GM21825 (cell line): ENCODE measurements at regions not wholly inside any gene's neighbourhood (a gene's known extent, or its start where the extent isn't known, plus 50 kb on each side); places are given as distances from the start of the nearest gene placed in this dataset.

ENCODE experiments used
- ATAC-seq: cut with Tn5 transposase; IDR thresholded peaks from one replicate; pipeline ENCODE4 v1.9.1; 2021; ENCODE audit warnings: mild to moderate bottlenecking, moderate library complexity; ENCODE audit not compliant: unreplicated experiment

DNA sequence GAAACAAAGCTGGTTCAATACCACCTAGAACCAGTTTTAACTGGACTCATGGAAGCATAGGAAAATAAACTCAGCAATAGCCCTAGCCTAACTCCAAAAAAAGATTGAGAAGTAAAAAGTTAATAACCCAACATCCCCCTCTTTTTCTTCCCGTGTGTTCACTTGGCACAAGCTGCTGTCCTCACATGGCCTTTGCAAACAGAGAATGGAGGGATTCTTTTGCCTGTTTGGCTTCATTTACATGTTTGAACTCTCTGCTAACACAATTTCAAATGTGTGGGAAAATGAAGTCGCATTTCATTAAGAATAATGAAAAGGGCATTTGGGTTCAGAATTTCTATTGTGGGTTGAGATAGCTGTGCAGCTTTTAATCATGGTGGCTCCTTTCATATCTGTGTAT lies 589.2 kb upstream of the LRRTM1 start:
- no peak for ATAC-seq

DNA sequence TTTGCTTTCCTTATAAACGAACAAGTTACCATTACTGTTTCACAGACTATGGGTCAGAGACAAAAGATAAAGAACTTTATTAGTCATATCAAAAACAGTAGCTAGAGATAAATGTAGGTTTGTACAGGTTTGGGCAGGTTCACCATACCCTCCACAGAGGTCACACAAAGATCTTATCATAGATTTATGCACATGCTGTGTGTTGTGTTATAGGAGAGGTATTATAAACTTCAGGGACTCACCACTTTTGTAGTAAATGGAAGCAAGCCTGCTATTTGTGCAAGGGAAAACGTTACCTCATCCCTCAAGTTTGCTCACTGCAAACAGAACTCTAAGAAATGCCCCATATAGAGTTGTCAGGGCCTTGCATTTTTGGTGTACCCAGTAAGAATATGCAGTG lies 584.5 kb upstream of the LRRTM1 start:
- no peak for ATAC-seq

DNA sequence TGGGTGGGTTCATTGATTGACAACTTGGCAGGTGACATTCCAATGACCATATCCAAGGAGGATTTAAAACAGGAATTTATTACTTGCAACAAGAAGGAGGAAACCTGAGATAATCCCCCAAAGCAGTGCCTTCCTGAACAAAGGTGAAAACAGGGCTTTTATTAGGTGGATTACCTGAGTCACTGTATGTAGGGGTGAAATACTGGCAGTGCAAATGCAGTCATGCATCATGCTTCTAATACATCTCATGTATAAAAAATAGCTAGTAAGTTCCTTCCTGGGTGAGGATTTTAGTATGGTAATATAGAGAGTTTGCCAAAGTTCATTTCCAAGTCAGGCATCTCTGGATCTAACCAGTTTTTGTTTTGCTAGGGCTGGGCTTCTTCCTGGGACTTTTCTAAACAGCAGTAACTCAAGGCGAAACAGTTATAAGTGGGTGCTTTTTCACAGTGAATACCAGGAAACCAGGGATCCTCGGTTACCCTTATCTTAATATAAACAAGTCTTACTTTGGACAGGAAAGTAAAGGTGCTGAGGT lies 583.4 kb upstream of the LRRTM1 start:
- ATAC-seq = no peak

DNA sequence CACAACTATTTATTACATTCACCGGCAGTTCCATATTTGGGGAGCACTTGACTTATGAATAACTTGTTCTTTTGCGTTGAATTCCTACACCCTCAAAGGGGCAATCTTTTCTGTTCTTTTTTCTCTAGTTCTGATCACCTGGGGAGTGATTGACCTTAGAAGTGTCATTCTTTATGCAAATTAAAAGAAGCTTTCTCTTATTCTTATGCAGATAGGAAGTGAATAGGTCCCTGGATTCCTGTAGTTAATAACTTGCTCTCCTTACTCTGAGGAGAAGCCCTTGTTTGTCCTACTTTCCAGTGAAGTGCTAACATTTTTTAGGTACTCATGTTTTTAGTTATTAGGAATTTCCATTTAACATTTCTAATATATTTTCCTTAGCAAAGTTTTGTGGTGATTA lies 569.8 kb upstream of the LRRTM1 start:
- ATAC-seq = no peak

DNA sequence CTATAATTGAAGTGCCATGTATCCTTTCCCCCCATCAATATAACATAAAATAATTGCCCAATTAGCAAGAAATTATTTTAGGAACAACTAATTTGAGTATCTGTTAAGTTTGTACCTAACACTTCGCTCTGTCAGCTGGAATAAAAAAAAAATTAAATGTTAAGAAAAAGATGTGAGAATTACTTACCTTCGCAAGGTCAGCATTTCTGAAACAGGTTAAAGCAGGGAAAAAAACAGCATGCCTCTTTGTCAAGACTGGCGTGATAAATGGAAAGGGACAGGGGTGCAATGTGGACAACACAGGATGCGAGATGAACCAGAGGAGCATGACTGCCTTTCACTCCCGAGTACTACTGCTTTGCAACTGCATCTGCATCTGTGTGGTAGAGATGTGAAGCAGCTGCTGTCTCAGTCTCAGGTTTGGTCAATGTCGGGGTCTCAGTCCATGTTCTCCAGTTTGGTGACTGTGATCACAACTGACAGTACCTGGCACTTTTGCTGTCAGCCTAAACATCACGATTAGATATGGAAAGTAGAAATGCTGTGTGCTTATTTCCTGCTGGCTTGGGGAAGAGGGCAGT lies 565.4 kb upstream of the LRRTM1 start:
- no peak for ATAC-seq

DNA sequence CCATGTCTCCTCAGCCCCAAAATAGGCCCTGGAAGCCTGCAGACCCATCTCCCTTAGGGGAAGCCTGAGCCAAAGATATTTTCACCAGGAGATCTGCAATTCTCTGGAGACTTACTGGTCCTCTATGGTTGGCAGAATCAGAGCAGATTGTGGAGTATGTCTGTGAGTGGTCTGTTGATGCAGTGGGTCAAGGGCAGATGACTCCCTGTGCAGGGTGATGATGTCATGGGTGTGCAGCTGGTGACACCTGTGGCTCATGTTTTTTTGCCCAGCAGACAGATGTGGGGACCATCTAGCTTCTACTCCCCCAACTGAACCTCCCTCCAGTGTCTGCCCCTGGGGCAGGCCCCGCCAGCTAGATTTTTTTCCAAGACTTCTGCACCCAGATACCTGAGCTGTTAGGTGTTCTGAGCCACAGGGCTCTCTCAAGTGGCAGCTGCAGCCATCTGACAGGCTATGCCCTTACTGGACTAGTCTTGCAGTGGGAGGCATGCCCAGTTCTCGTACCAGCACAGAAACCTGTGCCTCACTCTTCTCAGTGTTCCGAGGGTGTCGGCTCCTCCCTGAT lies 558.7 kb upstream of the LRRTM1 start:
- ATAC-seq = no peak

DNA sequence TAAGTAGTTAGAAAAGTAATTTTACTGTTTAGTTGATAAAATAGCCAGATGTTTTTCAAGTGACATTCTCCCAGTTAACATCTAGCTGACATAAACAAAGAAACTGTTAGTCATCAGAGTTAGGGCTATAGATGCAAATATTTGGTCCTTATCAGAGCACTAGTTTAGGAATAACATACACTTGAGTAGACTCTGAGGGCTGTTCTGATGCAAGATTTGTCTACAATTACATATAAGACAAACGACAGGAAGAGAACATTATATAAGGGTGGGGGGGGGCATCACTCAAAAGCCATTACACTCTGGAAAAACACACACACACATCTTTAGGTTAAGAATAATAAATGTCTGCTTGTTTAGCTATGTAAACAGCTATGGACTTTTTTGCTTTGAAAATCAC lies 554.4 kb upstream of the LRRTM1 start:
- ATAC-seq = no peak

DNA sequence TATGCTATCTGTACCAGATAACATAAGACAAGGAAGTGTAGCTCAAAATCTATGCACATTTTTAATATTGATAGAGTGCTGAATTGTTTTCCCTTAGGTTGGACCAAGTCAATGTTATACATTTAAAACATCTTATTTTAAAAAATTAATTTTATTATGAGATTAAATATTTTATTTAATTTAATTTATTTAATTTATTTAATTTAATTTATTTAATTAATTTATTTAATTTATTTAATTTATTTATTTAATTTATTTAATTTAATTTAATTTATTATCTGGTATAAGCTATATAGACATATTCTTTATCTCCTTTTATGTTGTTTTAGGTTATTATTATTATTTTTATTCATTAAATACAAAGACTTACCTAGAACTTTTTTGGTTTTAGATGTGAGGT lies 551.7 kb upstream of the LRRTM1 start:
- no peak for ATAC-seq

DNA sequence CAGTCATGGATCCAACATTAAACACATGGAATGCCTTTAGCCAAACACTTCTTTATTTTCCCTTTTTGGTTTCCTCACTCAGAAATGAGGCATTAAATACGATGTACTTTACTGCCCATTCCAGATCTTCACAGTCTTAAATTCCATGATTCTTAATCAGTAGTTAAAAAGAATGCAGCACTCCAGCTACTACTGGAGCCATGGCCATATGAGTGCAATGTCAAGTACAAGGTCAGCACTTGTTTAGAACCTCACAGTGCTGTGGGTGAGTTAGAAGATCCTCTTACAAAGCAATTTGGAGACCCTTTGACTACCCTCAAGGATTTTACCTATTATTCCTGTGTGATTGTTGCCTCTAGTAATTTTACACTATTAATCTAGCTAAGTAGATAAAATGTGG lies 550.3 kb upstream of the LRRTM1 start:
- ATAC-seq = no peak

DNA sequence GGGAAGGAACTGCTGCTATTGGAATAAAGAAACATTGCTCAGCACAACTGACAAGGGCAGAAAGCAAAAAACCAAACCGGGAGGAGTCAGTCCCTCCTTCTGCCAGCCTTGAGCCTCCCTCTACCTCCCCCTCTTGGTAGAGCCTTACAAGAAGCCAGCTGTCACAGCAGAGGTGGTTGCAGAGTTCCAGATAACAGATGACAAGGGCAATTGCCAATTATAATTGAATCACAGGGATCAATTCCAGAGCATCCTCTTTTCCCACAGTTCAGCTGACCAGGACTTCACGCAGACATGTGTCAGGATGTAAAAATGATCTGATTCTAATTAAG lies 548.2 kb upstream of the LRRTM1 start:
- ATAC-seq = no peak

DNA sequence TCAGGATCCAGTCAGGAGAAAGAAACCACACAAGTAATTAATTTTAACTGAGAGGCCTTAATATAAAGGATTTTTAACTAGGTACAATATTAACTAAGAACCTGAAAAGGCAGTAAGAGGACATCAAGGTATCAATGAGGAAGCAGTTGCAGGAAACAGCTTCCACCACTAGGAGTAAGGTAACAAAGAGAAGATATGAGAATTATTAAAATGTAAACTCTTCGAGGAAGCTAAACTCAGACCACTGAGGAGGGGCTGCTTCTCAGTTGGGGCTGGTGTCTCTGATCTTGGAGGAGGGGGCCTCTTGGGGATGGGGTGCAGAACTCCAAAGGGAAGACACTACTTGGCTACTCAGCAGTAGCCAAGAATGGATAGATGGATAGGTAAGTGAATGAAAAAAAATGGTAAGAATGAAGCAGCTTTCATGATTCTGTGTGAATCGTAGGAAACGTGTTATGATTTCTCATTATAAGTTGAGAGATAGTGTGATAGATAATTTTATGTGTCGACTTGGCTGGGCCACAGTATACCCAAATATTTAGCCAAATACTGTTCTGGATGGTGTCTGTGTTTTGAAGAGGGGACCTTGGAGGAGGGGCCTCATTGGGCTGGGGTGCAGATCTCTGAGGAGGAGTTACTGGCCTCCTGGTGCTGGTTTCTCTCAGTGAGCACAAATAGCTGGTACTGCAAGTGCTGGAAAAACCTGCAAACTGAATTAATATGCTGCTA lies 547.7 kb upstream of the LRRTM1 start:
- no peak for ATAC-seq

DNA sequence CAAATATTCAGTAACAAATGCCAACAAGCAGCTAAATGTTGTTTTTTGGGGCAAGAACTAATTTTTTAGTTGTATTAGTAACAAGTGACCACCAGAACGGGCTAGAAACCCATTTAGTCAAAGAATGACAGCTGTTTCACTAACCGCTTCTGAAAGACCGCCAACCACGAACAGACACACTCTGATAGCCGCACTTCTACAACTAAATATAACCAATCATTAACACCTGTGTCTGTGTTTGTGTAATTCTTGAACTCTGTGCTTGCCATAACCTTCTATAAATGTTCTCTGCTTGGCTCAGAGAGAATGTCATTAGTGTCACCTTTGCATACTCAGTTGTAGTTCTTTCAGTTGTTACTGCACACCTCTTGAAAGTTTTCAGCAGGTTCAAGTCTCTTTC lies 526.3 kb upstream of the LRRTM1 start:
- ATAC-seq = no peak

DNA sequence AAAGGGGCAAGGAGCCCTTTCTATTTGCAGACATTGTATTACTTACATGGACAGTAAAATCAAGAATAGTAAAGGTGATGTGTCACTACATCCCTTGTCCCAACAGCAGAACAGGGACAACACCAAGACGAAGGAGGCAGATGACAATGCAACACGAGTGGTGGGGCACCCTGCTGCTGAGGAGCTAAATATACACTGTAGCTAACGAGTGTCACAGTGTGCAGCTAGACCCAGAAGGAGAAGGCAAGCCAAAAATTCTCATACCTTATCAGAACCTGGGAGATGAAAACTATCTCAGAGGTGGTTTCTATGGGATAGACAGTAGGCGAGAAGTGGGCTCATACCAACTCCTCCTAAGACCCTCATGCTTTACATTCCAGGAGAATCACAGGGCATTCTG lies 518.4 kb upstream of the LRRTM1 start:
- no peak for ATAC-seq

DNA sequence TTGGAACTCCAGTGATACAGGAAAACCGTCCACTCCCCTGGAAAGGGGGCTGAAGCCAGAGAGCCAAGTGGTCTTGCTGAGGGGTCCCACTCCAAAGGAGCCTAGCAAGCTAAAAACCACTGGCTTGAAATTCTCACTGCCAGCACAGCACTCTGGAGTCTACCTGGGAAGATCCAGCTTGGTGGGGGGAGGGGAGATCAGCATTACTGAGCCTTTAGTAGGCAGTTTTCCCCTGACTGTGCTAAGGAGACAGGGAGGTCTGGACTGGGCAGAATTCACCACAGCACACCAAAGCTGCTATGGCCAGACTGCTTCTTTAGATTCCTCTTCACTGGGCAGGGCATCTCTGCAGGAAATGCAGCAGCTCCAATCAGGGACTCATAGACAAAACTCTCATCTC lies 510.7 kb upstream of the LRRTM1 start:
- ATAC-seq = no peak

DNA sequence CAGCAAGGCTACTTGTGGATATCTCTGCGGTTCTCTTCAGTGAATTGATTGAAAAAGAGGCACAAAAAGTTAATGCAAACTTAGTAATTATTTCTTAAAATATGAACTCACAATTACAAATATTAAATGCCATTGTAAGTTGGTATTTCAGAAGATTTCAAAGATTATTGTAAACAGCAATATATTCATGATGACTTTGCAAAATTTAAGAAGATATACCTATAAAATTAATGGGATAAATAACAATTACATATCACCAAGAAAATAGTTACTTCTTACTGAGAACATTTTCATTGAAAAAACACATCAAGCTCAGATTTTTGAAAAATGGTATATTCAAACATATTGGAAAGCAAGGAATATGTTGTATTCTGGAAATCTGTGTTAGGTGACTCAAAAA lies 482.0 kb upstream of the LRRTM1 start:
- no peak for ATAC-seq

DNA sequence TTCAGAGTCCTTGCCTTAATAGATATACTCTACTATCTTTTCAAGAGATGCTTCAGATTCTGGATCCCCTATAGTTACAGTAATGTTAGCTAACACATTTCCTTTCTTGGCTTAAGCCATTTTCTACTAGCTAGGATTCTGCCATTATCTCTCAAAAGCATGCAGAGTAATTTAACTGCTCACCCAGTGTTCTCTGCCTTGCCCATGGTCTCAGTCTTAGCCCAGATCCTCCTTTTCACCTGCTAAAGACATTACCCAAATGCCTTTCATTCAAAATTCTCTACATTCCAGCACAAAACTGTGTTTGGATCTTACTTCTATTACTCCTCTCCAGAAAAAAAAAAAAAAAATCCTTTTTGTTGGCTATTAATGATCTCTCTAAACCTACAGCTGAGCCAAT lies 474.2 kb upstream of the LRRTM1 start:
- no peak for ATAC-seq

DNA sequence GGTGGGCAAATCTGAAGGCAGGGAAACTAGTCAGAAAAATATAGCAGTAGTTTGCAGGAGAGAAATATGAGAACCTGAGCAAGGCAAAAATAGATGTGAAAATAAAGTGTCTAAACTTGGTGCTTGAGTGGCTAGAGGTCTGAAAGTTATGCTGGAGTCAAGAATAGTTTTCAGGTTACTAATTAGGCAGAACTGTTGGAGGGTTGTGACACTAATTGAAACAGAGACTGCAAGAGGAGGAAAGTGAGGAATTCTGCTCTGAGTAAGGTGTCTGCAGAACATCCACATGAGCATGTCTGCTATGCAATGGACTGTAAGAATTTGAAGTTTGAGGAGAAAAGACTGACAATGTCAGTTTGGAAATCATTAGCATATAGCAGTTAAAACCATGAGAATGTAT lies 444.0 kb upstream of the LRRTM1 start:
- no peak for ATAC-seq

DNA sequence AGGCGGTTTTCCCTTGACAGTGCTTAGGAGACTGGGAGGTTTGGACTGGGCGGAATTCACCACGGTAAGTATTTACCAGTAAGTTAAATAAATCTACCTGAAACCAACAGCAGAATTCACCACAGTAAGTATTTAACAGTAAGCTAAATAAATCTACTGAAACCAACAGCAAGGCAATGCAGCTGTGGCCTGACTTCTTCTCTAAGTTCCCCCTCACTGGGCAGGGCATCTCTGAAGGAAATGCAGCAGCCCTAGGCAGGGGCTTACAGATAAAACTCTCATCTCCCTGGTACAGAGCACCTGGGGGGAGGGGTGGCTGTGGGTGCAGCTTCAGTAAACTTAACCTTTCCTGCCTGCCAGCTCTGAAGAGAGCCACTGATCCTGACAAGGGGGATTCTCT lies 432.5 kb upstream of the LRRTM1 start:
- no peak for ATAC-seq

DNA sequence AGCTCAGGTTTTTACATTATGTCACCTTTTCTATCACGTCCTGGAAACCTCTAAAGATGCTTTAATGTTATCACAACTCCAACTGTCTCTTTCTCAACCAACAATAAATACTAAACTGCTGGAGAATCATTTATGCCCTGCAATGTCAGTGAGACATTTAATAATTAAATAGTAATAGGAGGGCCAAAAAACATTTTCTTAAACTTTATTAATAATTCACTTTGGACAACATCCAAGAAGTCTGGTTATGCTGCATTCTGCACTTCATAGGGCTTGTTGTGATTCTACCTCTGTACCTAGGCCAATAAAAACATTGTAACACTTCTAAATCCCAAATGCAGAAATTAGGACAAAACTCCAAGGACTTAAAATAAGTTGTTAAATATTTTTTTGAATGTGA lies 420.4 kb upstream of the LRRTM1 start:
- ATAC-seq = no peak

DNA sequence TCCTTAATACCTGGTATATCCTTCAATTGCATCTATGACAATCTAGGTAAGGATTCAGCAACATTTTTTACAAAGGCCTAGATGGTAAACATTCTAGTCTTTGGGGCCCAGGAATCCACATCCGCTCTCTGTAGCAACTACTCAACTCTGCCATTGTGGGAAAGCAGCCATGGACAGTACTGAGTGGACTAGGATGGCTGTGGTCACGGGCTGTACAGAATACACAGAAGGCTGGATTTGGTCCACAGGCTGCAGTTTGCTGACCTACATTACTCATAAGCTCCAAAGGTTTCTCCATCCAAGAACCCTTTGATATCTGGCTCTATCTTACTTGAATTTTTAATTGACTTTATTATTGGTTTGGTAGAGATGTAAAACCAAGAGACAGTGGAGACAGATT lies 418.3 kb upstream of the LRRTM1 start:
- no peak for ATAC-seq

DNA sequence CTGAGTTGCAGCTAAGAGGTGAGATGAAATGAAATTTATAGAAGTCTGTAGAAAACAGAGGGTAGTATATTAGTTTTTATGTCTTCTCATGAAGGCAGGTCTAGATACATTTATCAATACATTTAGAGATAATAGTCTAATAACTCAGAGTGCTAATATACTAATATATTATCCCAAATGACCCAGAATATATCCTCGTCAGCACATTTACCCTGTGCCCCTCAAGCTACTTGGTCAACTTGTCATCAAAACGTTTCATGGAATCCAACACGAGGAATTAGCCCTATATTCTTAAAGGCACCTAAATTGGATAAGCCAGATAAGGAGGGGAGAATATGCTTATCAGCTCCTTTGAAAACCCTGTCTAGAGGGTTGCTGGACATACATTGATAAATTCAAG lies 415.1 kb upstream of the LRRTM1 start:
- no peak for ATAC-seq

DNA sequence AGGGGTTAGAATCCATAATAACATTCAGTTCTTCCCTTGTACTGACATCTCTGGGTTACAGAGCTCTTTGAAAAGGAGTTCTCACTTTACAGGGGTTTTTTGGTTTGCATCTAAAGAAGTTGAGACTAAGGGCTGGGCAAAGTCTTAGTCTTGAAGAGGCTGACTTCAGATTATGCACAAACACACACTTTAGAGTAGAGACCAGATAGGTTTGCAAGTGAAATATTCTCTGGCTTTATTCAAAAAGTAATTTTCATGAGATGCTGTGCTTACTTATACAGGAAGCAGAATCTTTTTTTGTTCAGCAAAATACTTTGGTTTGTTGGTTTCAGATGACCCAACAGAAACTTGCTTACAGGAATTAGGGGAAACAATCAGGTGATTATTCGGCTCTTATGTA lies 410.9 kb upstream of the LRRTM1 start:
- ATAC-seq = no peak

DNA sequence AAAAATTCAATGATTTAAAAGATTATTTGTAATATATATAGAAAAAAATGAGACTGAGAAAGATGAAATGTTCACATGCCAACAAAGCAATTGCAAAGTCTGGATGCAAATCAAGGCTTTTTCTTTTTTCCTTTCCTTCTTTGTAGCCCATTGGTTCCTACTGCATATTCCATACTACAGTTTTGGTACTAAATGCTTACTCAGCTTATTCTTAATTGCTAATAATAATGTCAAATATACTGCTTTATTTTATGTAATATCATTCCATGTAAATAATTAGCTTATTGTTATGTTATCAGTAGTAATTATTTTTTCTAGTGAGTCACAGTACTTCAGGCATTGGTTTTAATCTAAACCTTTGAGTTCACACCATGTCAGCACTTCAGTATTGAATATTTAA lies 407.4 kb upstream of the LRRTM1 start:
- no peak for ATAC-seq
